GM18519 (cell line): ENCODE measurements at regions not wholly inside any gene's neighbourhood (a gene's known extent, or its start where the extent isn't known, plus 50 kb on each side); places are given as distances from the start of the nearest gene placed in this dataset.
"Not testable (repeated sequence)": the region's sequence is repeated elsewhere in the genome, so short reads cannot be mapped to it uniquely, and the experiment has no call there.

Experiments
- ATAC-seq: cut with Tn5 transposase; IDR thresholded peaks from one replicate; pipeline ENCODE4 v1.9.1; 2021; ENCODE audit warnings: mild to moderate bottlenecking, moderate library complexity; ENCODE audit not compliant: unreplicated experiment, low FRiP score

DNA sequence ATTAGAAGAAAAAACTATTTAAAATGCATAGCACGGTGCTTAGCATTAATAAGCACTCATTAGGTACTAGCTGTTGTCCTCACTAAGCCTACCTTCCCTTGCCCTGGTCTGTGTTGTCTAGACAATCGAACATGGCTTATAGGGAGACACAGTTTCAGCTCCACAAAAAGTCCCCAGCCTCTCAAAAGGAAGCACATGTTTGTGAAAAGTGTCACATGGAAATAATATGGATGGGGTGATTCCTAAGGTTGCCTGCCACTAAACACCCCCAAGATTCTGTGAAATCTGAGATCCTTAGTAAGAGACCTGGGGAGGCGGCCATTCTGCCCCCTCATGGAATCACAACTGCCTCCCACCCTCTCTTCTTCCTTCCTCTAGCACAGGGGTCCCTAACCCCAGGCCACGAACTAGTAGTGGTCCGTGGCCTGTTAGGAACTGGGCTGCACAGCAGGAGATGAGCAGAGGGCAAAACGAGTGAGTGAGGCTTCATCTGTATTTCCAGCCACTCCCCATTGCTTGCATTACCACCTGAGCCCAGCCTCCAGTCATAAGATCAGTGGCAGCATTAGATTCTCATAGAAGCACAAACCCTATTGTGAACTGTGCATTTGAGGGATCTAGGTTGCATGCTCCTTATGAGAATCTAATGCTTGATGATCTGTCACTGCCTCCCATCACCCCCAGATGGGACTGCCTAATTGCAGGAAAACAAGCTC is 59.6 kb upstream of the NDUFV2 start:
- no peak for ATAC-seq

- ATAC-seq = no peak
Measured at GRCh38 chr18:9043581-9043980, 58.9 kb upstream of the NDUFV2 start.

GRCh38 chr18:9047715-9048114 is 54.8 kb upstream of the NDUFV2 start:
- no peak for ATAC-seq

DNA sequence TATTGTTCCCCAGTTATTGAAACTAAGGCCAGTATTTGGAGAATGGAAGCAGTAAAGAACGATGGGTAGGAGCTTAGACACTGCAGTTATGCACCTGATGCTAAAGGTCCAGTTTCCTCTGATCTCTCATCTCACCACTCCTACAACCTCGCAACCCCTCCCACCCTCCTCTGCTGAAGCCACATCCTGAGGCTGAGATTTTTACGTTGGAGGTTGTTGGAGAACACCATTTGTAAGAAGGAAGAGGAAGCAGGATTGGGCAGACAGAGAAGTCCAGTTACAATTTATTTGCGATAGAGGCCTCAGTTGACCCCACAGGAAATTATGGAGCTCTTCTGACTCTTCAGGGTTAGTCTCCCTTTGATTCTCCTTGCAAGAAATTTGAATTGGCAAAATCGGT is 54.3 kb upstream of the NDUFV2 start:
- no peak for ATAC-seq

- no peak for ATAC-seq
Measured at GRCh38 chr18:9048808-9049494, 53.5 kb upstream of the NDUFV2 start.

GRCh38 chr18:9049495-9049809 is 53.0 kb upstream of the NDUFV2 start:
- ATAC-seq = no peak

DNA sequence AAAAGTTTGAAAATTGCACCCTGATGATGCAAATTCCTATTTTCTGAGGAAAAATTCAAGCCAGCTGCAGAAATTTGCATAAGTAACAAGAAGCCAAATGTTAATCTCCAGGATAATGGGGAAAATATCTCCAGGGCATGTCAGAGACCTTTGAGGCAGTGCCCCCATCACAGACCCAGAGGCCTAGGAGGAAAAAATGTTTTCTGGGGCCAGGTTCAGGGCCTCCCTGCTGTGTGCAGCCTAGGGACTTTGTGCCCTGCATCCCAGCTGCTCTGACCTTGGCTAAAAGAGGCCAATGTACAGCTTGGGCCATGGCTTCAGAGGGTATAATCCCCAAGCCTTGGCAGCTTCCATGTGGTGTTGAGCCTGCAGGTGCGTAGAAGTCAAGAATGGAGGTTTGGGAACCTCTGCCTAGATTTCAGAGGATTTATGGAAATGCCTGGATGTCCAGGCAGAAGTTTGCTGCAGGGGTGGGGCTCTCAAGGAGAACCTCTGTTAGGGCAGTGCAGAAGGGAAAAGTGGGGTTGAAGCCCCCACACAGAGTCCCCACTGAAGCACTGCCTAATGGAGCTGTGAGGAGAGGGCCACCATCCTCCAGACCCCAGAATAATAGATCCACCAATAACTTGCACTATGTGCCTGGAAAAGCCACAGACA is 51.7 kb upstream of the NDUFV2 start:
- ATAC-seq = not testable (repeated sequence)
